ENCODE measurements at regions not wholly inside any gene's neighbourhood (a gene's known extent, or its start where the extent isn't known, plus 50 kb on each side); places are given as distances from the start of the nearest gene placed in this dataset.

- in situ Hi-C loops (cut with HindIII; ENCODE audit: low pct_ligation_motif_present, low sequenced_read_pairs), result no loop called here
- peaks cover 61% of the 10 kb centered on the region for H3K36me3 ChIP-seq (replicated peaks)
- TF ChIP-seq CTCF (IDR thresholded peaks at IDR 0.05; ENCODE audit: low read depth, low read length, missing control alignments), result no peak
- H3K27ac ChIP-seq, result no peak overlapping the region
- no peak for DNase-seq
- H3K27me3 ChIP-seq (replicated peaks), result no peaks in the 10 kb centered on the region
- no peak overlapping the region for H3K4me3 ChIP-seq (ENCODE audit: low read depth, low read length)
Measured at GRCh38 chr14:101061411-101062064, 158.0 kb upstream of the RTL1 start.

GRCh38 chr14:101062065-101062450, 158.5 kb upstream of the RTL1 start:
- no peak for TF ChIP-seq CTCF (IDR thresholded peaks at IDR 0.05; ENCODE audit: low read depth, low read length, missing control alignments)
- Histone ChIP-seq H3K27me3 (replicated peaks) (no peaks in the 10 kb centered on the region), H3K27ac (no peak overlapping the region), H3K36me3 (replicated peaks) (peaks cover 66% of the 10 kb centered on the region), H3K4me3 (ENCODE audit: low read depth, low read length) (no peak overlapping the region)
- no peak for DNase-seq
- in situ Hi-C loops (cut with HindIII; ENCODE audit: low pct_ligation_motif_present, low sequenced_read_pairs), result no loop called here

- in situ Hi-C loops (cut with HindIII; ENCODE audit: low pct_ligation_motif_present, low sequenced_read_pairs), result no loop called here
- DNase-seq, result no peak
- TF ChIP-seq CTCF (IDR thresholded peaks at IDR 0.05; ENCODE audit: low read depth, low read length, missing control alignments), result no peak
- H3K27me3 ChIP-seq (replicated peaks), result no peaks in the 10 kb centered on the region
- H3K27ac ChIP-seq, result no peak overlapping the region
- H3K4me3 ChIP-seq (ENCODE audit: low read depth, low read length), result no peak overlapping the region
- peaks cover 65% of the 10 kb centered on the region for H3K36me3 ChIP-seq (replicated peaks)
Measured at GRCh38 chr14:101062601-101063000, 159.1 kb upstream of the RTL1 start.

GRCh38 chr14:101063121-101063520, 159.6 kb upstream of the RTL1 start:
- in situ Hi-C loops (cut with HindIII; ENCODE audit: low pct_ligation_motif_present, low sequenced_read_pairs), result no loop called here
- no peak for DNase-seq
- Histone ChIP-seq H3K36me3 (replicated peaks) (peaks cover 65% of the 10 kb centered on the region), H3K4me3 (ENCODE audit: low read depth, low read length) (no peak overlapping the region), H3K27ac (no peak overlapping the region), H3K27me3 (replicated peaks) (no peaks in the 10 kb centered on the region)
- TF ChIP-seq CTCF (IDR thresholded peaks at IDR 0.05; ENCODE audit: low read depth, low read length, missing control alignments), result no peak

GRCh38 chr14:101064121-101064661, 160.7 kb upstream of the RTL1 start:
- Histone ChIP-seq H3K4me3 (ENCODE audit: low read depth, low read length) (no peak overlapping the region), H3K27me3 (replicated peaks) (no peaks in the 10 kb centered on the region), H3K36me3 (replicated peaks) (peaks cover 64% of the 10 kb centered on the region), H3K27ac (no peak overlapping the region)
- in situ Hi-C loops (cut with HindIII; ENCODE audit: low pct_ligation_motif_present, low sequenced_read_pairs), result no loop called here
- no peak for TF ChIP-seq CTCF (IDR thresholded peaks at IDR 0.05; ENCODE audit: low read depth, low read length, missing control alignments)
- DNase-seq, result no peak

GRCh38 chr14:101064718-101065117, 161.2 kb upstream of the RTL1 start:
- H3K4me3 ChIP-seq (ENCODE audit: low read depth, low read length), result no peak overlapping the region
- no peak for TF ChIP-seq CTCF (IDR thresholded peaks at IDR 0.05; ENCODE audit: low read depth, low read length, missing control alignments)
- H3K36me3 ChIP-seq (replicated peaks), result peaks cover 64% of the 10 kb centered on the region
- H3K27me3 ChIP-seq (replicated peaks), result no peaks in the 10 kb centered on the region
- no peak overlapping the region for H3K27ac ChIP-seq
- in situ Hi-C loops (cut with HindIII; ENCODE audit: low pct_ligation_motif_present, low sequenced_read_pairs), result no loop called here
- no peak for DNase-seq

Measured in brain microvascular endothelial cell (primary cell).